HEK293 (cell line): ENCODE measurements at regions not wholly inside any gene's neighbourhood (a gene's known extent, or its start where the extent isn't known, plus 50 kb on each side); places are given as distances from the start of the nearest gene placed in this dataset.

Experiments
- CTCF ChIA-PET: fragments of 350-600 bp; formaldehyde crosslinking; extraction: SDS; loops from one replicate; lab custom pipeline; 2021; ENCODE audit warnings: antibody characterized with exemption; lab: Yijun Ruan, JAX
- POLR2A ChIA-PET: fragments of 300-600 bp; formaldehyde crosslinking; extraction: SDS; loops from one replicate; lab custom pipeline; 2020; ENCODE audit warnings: antibody characterized with exemption, inconsistent platforms; lab: Yijun Ruan, JAX
- H3K27ac ChIP-seq: fragments of 200-500 bp; sonication (Bioruptor generic); 2 replicates; pipeline ENCODE4 v1.5.1; 2014; ENCODE audit warnings: low read depth, low read length, control low read depth, inconsistent platforms; ENCODE audit errors: extremely low read depth
- H3K36me3 ChIP-seq, 2 experiments: fragments of 200-500 bp in 1 of 2; sonication (Bioruptor generic) in 1 of 2; 1 replicate in 1 of 2; 2 replicates in 1 of 2; pipeline ENCODE4 v1.5.1; 2014 to 2017; ENCODE audit warnings: inconsistent platforms in 2 of 2, low read length in 2 of 2; ENCODE audit not compliant: control insufficient read depth in 2 of 2, insufficient read depth in 1 of 2
- H3K4me1 ChIP-seq: fragments of 200-500 bp; sonication (Bioruptor generic); 2 replicates; pipeline ENCODE4 v1.5.1; 2014; ENCODE audit warnings: mild to moderate bottlenecking, low read length, inconsistent platforms; ENCODE audit not compliant: control insufficient read depth, insufficient read depth
- H3K4me3 ChIP-seq: 2 replicates; pipeline ENCODE4 v1.5.1; 2011; ENCODE audit warnings: low read depth, mild to moderate bottlenecking, control low read depth, low read length, moderate library complexity
- H3K9me3 ChIP-seq: fragments of 200-500 bp; sonication (Bioruptor generic); 2 replicates; pipeline ENCODE4 v1.5.1; 2014; ENCODE audit warnings: low read depth, low read length, inconsistent platforms; ENCODE audit not compliant: control insufficient read depth, insufficient read depth
- AEBP2 ChIP-seq: fragments of 450-650 bp; formaldehyde crosslinking; IDR thresholded peaks from 2 replicates; pipeline ENCODE4 v1.5.1; 2016; ENCODE audit warnings: missing biosample characterization, missing genetic modification characterization, borderline replicate concordance
- KLF7 ChIP-seq: fragments of 450-650 bp; formaldehyde crosslinking; IDR thresholded peaks from 2 replicates; pipeline ENCODE4 v1.5.1; 2016; ENCODE audit warnings: missing biosample characterization, missing genetic modification characterization, borderline replicate concordance
- KLF9 ChIP-seq: fragments of 450-650 bp; formaldehyde crosslinking; IDR thresholded peaks from 2 replicates; pipeline ENCODE4 v1.5.1; 2016; ENCODE audit warnings: missing biosample characterization, missing genetic modification characterization, low read depth
- ZEB2 ChIP-seq: fragments of 450-650 bp; formaldehyde crosslinking; IDR thresholded peaks from 2 replicates; pipeline ENCODE4 v1.5.1; 2016; ENCODE audit warnings: missing biosample characterization, missing genetic modification characterization
- ZFP3 ChIP-seq: fragments of 450-650 bp; formaldehyde crosslinking; IDR thresholded peaks from 2 replicates; pipeline ENCODE4 v1.5.1; 2016; ENCODE audit warnings: low read depth, missing biosample characterization, missing genetic modification characterization
- ZNF354C ChIP-seq: fragments of 450-650 bp; formaldehyde crosslinking; IDR thresholded peaks from 2 replicates; pipeline ENCODE4 v1.5.1; 2016; ENCODE audit warnings: missing biosample characterization, missing genetic modification characterization, low read depth, borderline replicate concordance
- ZNF521 ChIP-seq: fragments of 450-650 bp; formaldehyde crosslinking; IDR thresholded peaks from 2 replicates; pipeline ENCODE4 v1.5.1; 2017; ENCODE audit warnings: missing biosample characterization, mild to moderate bottlenecking, missing genetic modification characterization
- ZNF704 ChIP-seq: fragments of 450-650 bp; formaldehyde crosslinking; IDR thresholded peaks from 2 replicates; pipeline ENCODE4 v1.5.1; 2016; ENCODE audit warnings: missing biosample characterization, missing genetic modification characterization
- ZNF768 ChIP-seq: fragments of 450-650 bp; formaldehyde crosslinking; IDR thresholded peaks from 2 replicates; pipeline ENCODE4 v1.5.1; 2018; ENCODE audit warnings: missing biosample characterization, mild to moderate bottlenecking, missing genetic modification characterization
- ZXDB ChIP-seq: fragments of 450-650 bp; formaldehyde crosslinking; IDR thresholded peaks from 2 replicates; pipeline ENCODE4 v1.5.1; 2016; ENCODE audit warnings: missing biosample characterization, missing genetic modification characterization
- TF ChIP-seq, protein P1 (sequence below): fragments of 450-650 bp; formaldehyde crosslinking; IDR thresholded peaks from 2 replicates; pipeline ENCODE4 v1.5.1; 2016; ENCODE audit warnings: missing biosample characterization, missing genetic modification characterization
- TF ChIP-seq, protein P2 (sequence below): fragments of 450-650 bp; formaldehyde crosslinking; IDR thresholded peaks from 2 replicates; pipeline ENCODE4 v1.5.1; 2016; ENCODE audit warnings: missing biosample characterization, missing genetic modification characterization
- TF ChIP-seq, protein P3 (sequence below): fragments of 450-650 bp; formaldehyde crosslinking; IDR thresholded peaks from 2 replicates; pipeline ENCODE4 v1.5.1; 2017; ENCODE audit warnings: missing biosample characterization, missing genetic modification characterization
- TF ChIP-seq, protein P4 (sequence below): fragments of 450-650 bp; IDR thresholded peaks from 2 replicates; pipeline ENCODE4 v1.5.1; 2018; ENCODE audit warnings: missing biosample characterization, mild to moderate bottlenecking, missing genetic modification characterization
- TF ChIP-seq, protein P5 (sequence below): fragments of 450-650 bp; formaldehyde crosslinking; optimal IDR thresholded peaks from 2 replicates; pipeline ENCODE3; 2016; ENCODE audit warnings: missing biosample characterization, mild to moderate bottlenecking, missing genetic modification characterization
- TF ChIP-seq, protein P6 (sequence below): fragments of 450-650 bp; formaldehyde crosslinking; IDR thresholded peaks from 2 replicates; pipeline ENCODE4 v1.5.1; 2016; ENCODE audit warnings: missing biosample characterization, missing genetic modification characterization
- TF ChIP-seq, protein P7 (sequence below): IDR thresholded peaks from 2 replicates; pipeline ENCODE4 v1.6.1; 2011; ENCODE audit warnings: mild to moderate bottlenecking, low read depth, low read length, borderline replicate concordance

DNA sequence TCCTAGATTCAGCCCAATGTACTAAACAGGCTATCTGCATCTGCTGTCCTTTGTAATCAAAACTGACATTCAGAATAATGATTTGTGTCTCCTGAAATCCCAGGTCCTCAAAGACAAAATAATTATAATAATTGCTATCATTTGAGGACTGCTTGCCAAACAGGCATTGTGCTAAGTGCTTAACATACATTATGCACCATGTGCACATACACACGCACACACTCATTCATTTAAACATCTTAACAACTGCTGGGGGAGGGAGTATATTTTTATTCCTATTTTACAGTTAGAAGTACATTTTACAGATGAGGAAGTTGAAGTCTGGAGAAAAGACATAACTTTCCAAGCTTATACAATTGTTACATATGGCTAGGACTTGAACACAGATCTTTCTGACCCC, 308.0 kb upstream of the ZC3H12C start:
- Histone ChIP-seq H3K9me3 (no peaks in the 10 kb centered on the region), H3K27ac (no peak overlapping the region), H3K36me3 (no peaks in the 10 kb centered on the region), H3K4me1 (no peaks in the 10 kb centered on the region; the same call in 1 of the 2 replicates), H3K4me3 (no peak overlapping the region)
- POLR2A ChIA-PET = no interaction called here
- CTCF ChIA-PET = no interaction called here
- TF ChIP-seq, protein P1, sequence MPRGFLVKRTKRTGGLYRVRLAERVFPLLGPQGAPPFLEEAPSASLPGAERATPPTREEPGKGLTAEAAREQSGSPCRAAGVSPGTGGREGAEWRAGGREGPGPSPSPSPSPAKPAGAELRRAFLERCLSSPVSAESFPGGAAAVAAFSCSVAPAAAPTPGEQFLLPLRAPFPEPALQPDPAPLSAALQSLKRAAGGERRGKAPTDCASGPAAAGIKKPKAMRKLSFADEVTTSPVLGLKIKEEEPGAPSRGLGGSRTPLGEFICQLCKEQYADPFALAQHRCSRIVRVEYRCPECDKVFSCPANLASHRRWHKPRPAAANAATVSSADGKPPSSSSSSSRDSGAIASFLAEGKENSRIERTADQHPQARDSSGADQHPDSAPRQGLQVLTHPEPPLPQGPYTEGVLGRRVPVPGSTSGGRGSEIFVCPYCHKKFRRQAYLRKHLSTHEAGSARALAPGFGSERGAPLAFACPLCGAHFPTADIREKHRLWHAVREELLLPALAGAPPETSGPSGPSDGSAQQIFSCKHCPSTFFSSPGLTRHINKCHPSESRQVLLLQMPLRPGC (tag by site-specific recombination) = no peak
- TF ChIP-seq ZNF768 = no peak
- TF ChIP-seq ZFP3 (tag by site-specific recombination) = no peak
- TF ChIP-seq ZNF521 (tag by site-specific recombination) = no peak

GRCh38 chr11:109785714-109786113, 307.5 kb upstream of the ZC3H12C start:
- Histone ChIP-seq H3K36me3 (no peaks in the 10 kb centered on the region), H3K27ac (no peak overlapping the region)
- POLR2A ChIA-PET = no interaction called here
- CTCF ChIA-PET = no interaction called here
- TF ChIP-seq, protein P2, sequence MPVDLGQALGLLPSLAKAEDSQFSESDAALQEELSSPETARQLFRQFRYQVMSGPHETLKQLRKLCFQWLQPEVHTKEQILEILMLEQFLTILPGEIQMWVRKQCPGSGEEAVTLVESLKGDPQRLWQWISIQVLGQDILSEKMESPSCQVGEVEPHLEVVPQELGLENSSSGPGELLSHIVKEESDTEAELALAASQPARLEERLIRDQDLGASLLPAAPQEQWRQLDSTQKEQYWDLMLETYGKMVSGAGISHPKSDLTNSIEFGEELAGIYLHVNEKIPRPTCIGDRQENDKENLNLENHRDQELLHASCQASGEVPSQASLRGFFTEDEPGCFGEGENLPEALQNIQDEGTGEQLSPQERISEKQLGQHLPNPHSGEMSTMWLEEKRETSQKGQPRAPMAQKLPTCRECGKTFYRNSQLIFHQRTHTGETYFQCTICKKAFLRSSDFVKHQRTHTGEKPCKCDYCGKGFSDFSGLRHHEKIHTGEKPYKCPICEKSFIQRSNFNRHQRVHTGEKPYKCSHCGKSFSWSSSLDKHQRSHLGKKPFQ = no peak
- TF ChIP-seq ZEB2 (tag by site-specific recombination) = peak; percentile 32; the same call in 1 of the 2 replicates
- TF ChIP-seq, protein P3, sequence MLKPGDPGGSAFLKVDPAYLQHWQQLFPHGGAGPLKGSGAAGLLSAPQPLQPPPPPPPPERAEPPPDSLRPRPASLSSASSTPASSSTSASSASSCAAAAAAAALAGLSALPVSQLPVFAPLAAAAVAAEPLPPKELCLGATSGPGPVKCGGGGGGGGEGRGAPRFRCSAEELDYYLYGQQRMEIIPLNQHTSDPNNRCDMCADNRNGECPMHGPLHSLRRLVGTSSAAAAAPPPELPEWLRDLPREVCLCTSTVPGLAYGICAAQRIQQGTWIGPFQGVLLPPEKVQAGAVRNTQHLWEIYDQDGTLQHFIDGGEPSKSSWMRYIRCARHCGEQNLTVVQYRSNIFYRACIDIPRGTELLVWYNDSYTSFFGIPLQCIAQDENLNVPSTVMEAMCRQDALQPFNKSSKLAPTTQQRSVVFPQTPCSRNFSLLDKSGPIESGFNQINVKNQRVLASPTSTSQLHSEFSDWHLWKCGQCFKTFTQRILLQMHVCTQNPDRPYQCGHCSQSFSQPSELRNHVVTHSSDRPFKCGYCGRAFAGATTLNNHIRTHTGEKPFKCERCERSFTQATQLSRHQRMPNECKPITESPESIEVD = peak; percentile 73
- TF ChIP-seq, all 188 proteins: peak for 2
- no peak overlapping the region for H3K4me3 ChIP-seq
- no peaks in the 10 kb centered on the region for H3K9me3 ChIP-seq
- no peaks in the 10 kb centered on the region; the same call in 1 of the 2 replicates for H3K4me1 ChIP-seq

GRCh38 chr11:109788948-109789490, 304.2 kb upstream of the ZC3H12C start:
- no peaks in the 10 kb centered on the region for H3K9me3 ChIP-seq
- POLR2A ChIA-PET = no interaction called here
- H3K36me3 ChIP-seq = no peaks in the 10 kb centered on the region
- H3K4me1 ChIP-seq = no peaks in the 10 kb centered on the region
- CTCF ChIA-PET = interaction anchor here (0.7 kb wide), 1 partner anchor 1438 kb away, joined by 4 read pairs; no protein-coding TSS in a partner anchor
- H3K27ac ChIP-seq = no peak overlapping the region
- no peak overlapping the region for H3K4me3 ChIP-seq
- no peak for TF ChIP-seq ZNF704 (tag by site-specific recombination)
- TF ChIP-seq ZEB2 (tag by site-specific recombination) = no peak
- no peak for TF ChIP-seq ZXDB (tag by site-specific recombination)
- no peak for TF ChIP-seq KLF9 (tag by site-specific recombination)
- TF ChIP-seq KLF7 (tag by site-specific recombination) = no peak
- no peak for TF ChIP-seq AEBP2 (tag by site-specific recombination)
- TF ChIP-seq, protein P4, sequence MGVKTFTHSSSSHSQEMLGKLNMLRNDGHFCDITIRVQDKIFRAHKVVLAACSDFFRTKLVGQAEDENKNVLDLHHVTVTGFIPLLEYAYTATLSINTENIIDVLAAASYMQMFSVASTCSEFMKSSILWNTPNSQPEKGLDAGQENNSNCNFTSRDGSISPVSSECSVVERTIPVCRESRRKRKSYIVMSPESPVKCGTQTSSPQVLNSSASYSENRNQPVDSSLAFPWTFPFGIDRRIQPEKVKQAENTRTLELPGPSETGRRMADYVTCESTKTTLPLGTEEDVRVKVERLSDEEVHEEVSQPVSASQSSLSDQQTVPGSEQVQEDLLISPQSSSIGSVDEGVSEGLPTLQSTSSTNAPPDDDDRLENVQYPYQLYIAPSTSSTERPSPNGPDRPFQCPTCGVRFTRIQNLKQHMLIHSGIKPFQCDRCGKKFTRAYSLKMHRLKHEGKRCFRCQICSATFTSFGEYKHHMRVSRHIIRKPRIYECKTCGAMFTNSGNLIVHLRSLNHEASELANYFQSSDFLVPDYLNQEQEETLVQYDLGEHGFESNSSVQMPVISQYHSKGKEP (tag by site-specific recombination) = no peak
- TF ChIP-seq, protein P5, sequence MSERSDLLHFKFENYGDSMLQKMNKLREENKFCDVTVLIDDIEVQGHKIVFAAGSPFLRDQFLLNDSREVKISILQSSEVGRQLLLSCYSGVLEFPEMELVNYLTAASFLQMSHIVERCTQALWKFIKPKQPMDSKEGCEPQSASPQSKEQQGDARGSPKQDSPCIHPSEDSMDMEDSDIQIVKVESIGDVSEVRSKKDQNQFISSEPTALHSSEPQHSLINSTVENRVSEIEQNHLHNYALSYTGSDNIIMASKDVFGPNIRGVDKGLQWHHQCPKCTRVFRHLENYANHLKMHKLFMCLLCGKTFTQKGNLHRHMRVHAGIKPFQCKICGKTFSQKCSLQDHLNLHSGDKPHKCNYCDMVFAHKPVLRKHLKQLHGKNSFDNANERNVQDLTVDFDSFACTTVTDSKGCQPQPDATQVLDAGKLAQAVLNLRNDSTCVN (tag by site-specific recombination) = no peak
- TF ChIP-seq, protein P6, sequence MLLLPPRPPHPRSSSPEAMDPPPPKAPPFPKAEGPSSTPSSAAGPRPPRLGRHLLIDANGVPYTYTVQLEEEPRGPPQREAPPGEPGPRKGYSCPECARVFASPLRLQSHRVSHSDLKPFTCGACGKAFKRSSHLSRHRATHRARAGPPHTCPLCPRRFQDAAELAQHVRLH (tag by site-specific recombination) = no peak
- TF ChIP-seq, protein P7, sequence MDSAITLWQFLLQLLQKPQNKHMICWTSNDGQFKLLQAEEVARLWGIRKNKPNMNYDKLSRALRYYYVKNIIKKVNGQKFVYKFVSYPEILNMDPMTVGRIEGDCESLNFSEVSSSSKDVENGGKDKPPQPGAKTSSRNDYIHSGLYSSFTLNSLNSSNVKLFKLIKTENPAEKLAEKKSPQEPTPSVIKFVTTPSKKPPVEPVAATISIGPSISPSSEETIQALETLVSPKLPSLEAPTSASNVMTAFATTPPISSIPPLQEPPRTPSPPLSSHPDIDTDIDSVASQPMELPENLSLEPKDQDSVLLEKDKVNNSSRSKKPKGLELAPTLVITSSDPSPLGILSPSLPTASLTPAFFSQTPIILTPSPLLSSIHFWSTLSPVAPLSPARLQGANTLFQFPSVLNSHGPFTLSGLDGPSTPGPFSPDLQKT = no peak
- no peak for TF ChIP-seq ZNF354C (tag by site-specific recombination)
